NCI-H2227 (cell line): ENCODE measurements at regions not wholly inside any gene's neighbourhood (a gene's known extent, or its start where the extent isn't known, plus 50 kb on each side); places are given as distances from the start of the nearest gene placed in this dataset.
A peak's percentile ranks its signal among the peaks of the same experiment; 100 is the strongest.
"Not testable (repeated sequence)": the region's sequence is repeated elsewhere in the genome, so short reads cannot be mapped to it uniquely, and the experiment has no call there.

Source experiments
- DNase-seq: peaks from one replicate; lab custom pipeline; 2025; ENCODE audit not compliant: unreplicated experiment; lab: John Stamatoyannopoulos, UW

DNA sequence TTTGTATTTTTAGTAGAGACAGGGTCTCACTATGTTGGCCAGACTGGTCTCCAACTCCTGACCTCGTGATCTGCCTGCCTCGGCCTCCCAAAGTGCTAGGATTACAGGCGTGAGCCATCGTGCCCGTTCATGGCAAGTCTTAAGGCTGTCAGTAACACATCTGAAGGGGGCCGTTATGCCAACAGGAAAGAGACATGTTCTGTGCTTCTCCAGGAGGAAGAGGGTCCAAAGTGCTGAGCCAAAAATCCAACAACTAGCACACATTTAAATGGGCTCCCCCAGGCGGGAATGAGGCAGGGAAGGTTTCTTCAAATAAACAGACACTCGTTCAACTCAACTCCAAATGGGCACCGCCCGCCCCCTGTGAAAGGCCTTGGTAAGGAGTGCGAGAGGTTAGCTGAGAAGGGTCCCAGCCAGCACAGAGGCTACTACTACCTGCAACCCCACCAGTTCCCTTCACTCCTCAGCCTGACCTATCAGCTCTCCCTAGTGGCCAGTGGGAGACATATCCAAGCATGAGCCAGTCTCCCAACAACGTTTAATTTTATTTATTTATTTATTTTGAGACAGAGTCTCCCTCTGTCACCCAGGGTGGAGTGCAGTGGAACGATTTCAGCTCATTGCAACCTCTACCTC, 84.1 kb upstream of the DMRT1 start:
- peak; percentile 6 for DNase-seq

DNA sequence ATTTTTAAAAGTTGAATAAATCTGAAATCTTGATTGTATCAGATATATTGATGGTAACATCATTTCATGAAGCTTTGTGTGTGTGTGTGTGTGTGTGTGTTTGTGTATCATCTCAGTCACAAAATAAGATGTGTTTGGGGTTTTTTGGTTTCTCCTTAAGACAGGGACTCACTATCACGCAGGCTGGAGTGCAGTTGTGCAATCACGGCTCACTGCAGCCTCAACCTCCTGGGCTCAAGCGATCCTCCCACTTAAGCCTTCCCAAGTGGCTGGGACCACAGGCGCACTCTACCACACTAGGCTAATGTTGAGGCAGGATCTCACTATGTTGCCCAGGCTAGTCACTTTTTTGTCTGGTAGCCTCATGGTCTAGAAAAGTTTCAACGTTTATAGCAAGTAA, 83.4 kb upstream of the DMRT1 start:
- no peak for DNase-seq

DNA sequence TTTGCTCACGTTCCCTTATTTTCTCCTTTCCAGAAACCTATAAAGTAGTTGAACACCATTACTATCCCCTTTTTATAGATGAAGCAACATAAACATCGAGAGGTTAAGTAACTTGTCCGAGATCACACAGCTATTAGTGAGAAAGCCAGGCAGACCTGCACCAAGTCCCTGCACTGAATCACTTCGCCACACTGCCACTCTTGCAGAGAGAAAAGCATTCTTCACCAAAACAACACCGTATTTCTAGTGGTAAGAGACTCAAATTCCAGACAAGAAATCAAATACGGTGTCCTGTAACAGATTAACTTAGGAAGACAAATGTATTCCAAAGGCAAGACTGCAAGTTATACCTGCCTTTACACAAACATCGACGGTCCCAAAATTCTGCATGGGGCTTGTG, 82.0 kb upstream of the DMRT1 start:
- DNase-seq = no peak

DNA sequence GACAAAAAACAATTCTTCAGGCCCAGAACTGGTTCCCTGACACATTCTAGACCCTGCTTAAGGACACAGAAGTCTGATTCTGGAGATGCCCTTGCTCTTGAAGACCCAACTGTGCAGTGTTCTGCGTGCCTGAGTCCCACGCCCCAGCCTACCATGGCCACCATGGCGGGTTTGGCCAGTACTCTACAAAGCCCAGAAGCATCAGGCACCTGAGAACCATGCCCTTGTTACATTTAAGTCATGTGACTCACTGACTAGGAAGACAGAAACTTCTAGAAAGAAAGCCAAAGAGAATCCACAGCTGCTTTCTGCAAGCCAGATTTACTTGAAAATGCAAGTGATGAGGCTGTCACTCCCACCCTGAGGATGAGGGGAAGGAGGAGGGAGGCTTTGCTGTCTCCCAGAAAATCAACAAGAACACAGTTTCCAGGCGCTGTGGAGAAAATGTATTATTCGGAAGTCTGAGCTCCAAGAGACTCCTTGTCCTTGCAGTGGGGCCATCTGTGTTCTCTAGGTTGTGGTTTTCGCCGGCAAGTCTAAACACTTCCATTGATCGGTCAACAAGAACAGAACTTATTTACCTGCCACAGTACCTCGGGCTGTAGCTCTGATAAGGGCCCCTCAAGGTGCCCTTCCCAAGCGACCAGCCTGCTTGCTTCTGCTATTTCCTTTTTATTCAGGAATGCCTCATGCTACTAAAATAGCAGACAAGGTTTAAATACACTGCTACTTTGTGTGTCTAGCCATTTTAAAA, 81.3 kb upstream of the DMRT1 start:
- no peak for DNase-seq

DNA sequence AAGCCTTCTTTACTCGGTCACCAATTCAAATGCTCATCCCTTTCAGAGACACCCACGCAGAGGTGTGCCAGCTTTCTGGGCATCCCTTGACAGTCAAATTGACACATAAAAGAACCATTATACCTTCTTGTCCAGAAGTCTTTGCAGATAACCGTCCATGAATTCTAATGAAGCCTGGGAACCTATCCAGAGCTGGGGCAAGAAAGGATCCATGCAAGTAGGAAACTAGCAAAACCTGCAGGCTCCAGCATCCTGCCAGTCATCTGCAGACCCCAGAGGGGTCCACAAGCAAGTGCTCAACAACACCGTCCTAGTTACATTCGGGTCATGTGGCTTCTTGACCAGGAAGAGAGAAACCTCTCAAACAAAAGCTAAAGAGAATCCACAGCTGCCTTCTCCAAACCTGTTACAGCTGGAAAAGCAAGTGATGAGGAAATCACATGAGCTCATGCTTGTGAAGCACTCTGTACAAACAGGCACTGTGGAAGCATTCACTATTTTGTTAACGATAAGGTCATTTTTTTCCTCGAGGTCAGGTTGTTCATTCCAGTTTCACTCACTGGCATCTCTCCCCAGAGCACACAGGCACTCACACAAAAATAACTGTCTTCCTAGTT, 80.2 kb upstream of the DMRT1 start:
- DNase-seq = no peak

DNA sequence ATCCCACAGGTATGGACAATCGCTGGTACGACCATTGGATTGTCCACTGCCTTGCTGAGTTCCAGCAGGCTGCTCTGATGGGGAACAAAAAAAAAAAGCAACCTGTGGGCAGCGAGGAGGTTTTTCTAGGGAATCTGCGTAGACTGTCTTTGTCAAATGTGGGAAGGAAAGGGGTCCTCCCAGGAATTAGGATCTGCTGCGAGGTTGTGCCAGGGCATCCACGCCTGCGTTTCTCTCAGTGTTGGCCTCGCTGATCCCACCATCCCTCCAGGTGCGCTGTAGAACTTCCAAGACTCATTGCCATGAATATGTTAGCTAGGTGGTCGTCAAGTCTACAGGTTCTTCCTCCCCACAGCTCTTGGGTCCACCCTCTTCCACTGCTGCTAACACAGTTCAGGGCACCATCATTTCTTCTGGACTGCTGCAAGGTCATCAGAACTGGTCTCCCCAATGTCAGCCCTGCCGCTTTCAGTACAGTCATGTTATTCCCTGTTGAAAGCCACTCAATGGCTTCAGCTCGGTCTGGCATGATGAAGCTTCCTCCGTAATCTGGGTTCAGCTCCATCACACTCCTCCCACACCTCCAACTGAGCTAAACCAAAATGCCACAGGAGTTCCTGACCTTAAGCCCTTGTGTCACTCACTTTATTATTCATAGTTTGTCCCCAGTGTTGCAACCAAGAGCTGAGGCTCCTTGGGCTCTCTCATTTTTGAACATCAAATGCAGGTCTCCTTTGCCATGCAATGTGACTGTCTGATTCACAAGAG, 79.5 kb upstream of the DMRT1 start:
- DNase-seq = no peak

DNA sequence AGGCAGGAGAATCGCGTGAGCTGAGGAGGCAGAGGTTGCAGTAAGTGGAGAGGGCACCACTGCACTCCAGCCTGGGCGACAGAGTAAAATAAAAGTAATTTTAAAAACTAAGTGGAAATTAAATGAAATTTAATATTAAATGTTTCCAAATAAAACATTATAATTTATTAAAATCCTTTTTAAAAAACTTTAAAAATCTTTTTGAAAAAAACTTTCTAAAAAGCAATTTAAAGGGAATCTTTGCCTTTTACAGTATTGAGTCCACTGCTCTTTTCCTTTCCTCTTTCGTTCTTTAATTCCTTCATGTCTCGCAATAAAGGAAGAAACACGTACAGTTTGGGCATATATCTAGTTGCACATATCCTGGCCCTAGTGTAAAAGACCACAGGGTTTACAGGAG, 77.8 kb upstream of the DMRT1 start:
- no peak for DNase-seq

DNA sequence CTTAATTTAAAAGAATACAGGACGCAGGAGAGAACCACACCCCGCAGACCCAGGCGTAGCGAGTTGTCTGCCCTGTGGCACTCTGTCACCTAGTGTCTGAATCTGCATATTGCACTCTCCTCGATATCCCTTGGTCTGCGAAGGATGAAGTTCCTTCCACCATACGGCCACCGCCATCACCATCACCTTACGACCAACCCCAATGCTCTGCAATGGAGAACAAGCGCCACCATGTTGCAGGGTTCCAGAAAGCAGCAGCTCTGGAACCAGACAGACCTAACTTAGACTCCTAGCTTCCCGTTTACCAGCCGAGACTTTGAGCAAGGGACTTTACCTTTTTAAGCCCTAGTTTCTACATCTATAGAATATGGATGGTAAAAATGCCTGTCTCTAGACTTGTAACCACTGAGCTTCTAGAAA, 77.4 kb upstream of the DMRT1 start:
- peak; percentile 79 for DNase-seq

DNA sequence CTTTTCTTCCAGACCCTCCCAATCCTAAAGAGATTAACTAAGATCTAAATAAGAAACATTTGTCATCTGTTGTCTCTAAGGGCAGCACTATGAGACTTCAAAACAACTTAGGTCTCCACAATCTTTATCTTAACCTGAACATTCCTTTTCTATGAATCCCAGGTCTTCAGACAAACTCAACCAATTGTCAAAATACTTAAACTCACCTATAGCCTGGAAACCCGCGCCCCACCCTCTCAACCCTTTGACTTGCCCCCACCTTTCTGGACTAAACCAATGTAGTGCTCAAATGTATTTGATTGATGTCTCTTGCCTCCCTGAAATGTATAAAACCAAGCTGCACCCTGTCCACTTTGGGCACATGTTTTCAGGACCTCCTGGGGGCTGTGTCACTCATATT, 76.5 kb upstream of the DMRT1 start:
- DNase-seq = no peak

DNA sequence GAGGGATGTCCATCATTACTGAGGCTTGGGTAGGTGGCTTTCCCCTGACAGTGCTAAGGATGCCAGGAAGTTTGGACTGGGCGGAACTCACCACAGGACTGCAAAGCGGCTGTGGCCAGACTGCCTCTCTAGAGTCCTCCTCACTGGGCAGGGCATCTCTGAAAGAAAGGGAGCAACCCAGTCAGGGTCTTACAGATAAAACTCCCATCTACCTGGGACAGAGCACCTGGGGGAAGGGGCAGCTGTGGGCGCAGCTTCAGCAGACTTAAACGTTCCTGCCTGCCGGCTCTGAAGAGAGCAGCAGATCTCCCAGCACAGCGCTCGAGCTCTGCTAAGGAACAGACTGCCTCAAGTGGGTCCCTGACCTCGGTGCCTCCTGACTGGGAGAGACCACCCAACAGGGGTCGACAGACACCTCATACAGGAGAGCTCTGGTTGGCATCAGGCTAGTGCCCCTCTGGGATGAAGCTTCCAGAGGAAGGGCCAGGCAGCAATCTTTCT, 74.4 kb upstream of the DMRT1 start:
- not testable (repeated sequence) for DNase-seq

DNA sequence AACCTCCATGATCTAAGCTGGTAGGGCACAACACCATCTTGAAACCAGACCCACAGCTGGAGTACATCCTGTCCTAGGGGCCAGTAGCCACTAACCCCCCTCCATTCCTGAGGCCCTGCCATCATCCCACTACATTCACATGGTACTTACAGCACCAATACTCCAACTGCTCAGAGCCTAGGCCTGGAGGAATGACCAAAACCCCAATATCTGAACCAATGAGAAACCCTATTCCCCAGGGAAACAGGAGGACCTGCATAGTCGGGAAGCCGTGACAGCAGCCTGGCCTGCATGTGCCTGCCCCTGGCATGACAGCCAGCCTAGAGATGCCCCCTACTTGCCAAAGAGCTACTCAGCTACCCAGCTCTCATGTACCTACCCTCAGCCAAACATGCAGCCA, 65.4 kb upstream of the DMRT1 start:
- DNase-seq = no peak

DNA sequence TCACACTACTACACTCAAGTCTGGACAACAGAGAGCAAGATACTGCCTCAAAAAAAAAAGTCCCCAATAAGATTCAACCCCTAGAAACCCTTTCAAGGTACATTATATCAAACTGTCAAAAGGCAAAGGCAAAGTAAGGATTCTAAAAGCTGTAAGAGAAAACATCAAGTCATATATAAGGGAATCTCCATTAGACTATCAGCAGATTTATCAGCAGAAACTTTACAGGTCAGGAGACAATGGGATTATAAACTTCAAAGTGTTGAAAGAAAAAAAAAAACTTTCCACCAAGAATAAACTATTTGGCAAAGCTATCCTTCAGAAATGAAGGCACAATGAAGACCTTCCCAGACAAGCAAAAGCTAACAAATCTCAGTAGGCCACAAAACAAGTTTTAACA, 63.5 kb upstream of the DMRT1 start:
- no peak for DNase-seq

DNA sequence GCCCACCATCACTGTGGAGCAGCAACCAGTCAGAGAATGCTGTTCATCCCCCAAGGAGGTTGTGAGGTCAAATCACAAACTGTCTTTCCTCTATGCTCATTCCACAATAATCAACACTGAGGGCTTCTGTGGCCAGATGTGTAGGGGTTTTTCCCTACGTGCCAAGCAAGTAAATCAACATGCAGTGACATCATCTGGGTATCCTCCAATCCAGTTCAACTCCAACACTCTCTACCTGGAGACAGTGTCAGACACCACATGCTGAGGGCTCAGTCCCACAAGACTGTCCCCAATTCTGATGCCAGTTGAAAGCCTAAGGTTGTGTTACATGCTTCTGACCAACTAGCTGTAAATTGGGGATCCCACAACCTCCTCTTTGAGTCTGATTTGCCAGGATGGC, 57.3 kb upstream of the DMRT1 start:
- no peak for DNase-seq

DNA sequence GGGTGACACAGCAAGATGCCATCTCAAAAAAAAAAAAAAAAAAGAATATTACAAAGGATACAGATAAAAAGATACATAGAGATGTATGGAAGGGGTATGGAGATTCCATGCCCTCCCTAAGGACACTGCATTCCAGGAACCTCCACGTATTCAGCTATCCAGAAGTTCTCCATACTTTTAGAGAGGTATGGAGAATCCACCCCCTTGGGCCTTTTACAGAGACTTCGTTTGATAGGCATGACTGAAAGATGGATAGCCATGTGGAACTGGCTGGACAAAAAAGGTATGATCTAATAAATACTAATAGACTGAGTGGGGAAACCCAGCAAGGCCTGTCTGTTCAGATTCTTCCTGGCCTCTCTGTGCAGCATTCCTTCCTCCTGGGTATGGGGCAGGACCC, 56.6 kb upstream of the DMRT1 start:
- DNase-seq = no peak

DNA sequence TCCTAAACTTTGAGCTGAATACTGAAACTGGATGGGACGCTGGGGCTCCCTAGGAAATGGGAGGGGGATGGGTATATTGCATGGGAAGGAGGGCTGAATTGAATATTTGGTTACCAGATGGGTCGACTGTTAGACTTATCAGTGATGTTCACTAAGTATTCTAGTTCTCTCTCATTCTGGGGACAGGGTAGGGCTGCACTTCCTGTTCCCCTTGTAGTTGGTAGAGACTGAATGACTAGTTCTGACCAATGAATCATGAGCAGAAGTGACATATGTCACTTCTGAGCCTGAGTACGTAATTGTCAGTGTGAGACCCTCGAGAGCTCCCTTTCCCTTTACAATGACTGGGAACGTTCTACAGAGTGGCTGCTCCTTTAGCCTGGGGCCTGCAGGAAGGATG, 55.5 kb upstream of the DMRT1 start:
- no peak for DNase-seq

DNA sequence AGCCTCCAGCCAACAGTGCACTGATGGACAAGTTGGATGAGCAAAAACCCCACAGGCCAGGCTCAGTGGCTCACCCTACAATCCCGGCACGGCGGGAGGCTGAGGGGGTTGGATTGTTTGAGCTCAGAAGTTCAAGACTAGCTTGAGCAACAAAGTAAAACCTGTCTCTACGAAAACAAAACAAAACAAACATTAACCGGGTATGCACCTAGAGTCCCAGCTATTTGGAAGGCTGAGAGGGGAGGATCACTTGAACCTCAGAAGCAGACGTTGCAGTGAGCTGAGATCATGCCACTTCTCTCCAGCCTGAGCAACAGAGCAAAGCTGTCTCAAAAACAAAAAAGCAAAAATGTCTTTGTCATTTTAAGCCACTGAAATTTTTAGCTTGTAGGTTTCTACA, 55.1 kb upstream of the DMRT1 start:
- no peak for DNase-seq

DNA sequence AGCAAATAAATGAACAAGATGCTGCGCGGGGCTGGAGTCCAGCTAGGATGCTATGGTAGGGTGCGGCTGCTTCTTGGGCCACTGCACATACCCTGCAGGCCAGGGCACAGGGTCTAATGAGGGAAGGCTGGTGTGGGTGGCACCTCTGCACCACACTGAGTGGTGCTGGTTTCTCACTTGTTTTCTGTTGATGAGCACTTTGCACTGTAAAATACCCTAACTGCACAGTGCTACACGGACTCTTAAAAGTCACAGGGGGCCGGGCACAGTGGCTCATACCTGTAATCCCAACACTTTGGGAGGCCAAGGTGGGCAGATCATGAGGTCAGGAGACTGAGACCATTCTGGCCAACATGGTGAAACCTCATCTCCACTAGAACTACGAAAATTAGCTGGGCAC, 52.7 kb upstream of the DMRT1 start:
- no peak for DNase-seq
